ENCODE measurements at regions not wholly inside any gene's neighbourhood (a gene's known extent, or its start where the extent isn't known, plus 50 kb on each side); places are given as distances from the start of the nearest gene placed in this dataset.

GRCh38 chr7:153948060-153948459, 104.1 kb upstream of the DPP6 start:
- no peak for TF ChIP-seq CTCF (IDR thresholded peaks at IDR 0.05)
- TF ChIP-seq POLR2A (IDR thresholded peaks at IDR 0.05): no peak
